ENCODE measurements at regions not wholly inside any gene's neighbourhood (a gene's known extent, or its start where the extent isn't known, plus 50 kb on each side); places are given as distances from the start of the nearest gene placed in this dataset.
A peak's percentile ranks its signal among the peaks of the same experiment; 100 is the strongest.

- no peak overlapping the region for H4K91ac ChIP-seq (replicated peaks; ENCODE audit: insufficient read length, low read length)
- H2AFZ ChIP-seq (ENCODE audit: low read length) = no peak overlapping the region; the same call in 1 of the 2 replicates
- H3K23ac ChIP-seq (ENCODE audit: insufficient read length) = no peak overlapping the region
- H2BK5ac ChIP-seq (ENCODE audit: low read depth, low read length) = no peak overlapping the region
- H2BK12ac ChIP-seq (ENCODE audit: low read depth, low read length) = no peak overlapping the region
- FAIRE-seq (no peak), DNase-seq (ENCODE audit: low read depth in 1 of 2, low spot score in 2 of 2) (no peak)
- no peaks in the 10 kb centered on the region for H3K9me3 ChIP-seq (ENCODE audit: insufficient read depth in 2 of 2, low read depth in 1 of 2, low read length in 1 of 2)
- H3K18ac ChIP-seq (ENCODE audit: extremely low read depth, low read length) = no peak overlapping the region
- TF ChIP-seq CREB1 (IDR thresholded peaks at IDR 0.05) (no peak), PHF8 (conservative IDR thresholded peaks at IDR 0.05; ENCODE audit: low read depth, low read length) (no peak), EZH2 (IDR thresholded peaks at IDR 0.05; ENCODE audit: low read depth, low read length, severe bottlenecking) (no peak), CTBP2 (IDR thresholded peaks at IDR 0.05; ENCODE audit: borderline replicate concordance, insufficient read depth, insufficient read length, low read length) (no peak), MAFK (IDR thresholded peaks at IDR 0.05; ENCODE audit: low read depth, low read length) (no peak), SIRT6 (IDR thresholded peaks at IDR 0.05; ENCODE audit: low read length) (no peak), YY1 (IDR thresholded peaks at IDR 0.05; ENCODE audit: low read depth, low read length) (no peak), ZNF274 (IDR thresholded peaks at IDR 0.05; ENCODE audit: borderline replicate concordance, extremely low read depth, low read length) (no peak)
- peak overlapping the region; percentile 35 to 63 (median 50); a peak in 7 of 8 replicates for H3K4me3 ChIP-seq (ENCODE audit: extremely low read depth in 1 of 4, insufficient read depth in 2 of 4, low read depth in 3 of 4, low read length in 4 of 4)
- H3K79me1 ChIP-seq (ENCODE audit: low read depth, low read length) = no peaks in the 10 kb centered on the region
- no peaks in the 10 kb centered on the region for H3K79me2 ChIP-seq (ENCODE audit: control insufficient read depth in 1 of 2, insufficient read depth in 2 of 2, low read length in 2 of 2)
- H4K8ac ChIP-seq (ENCODE audit: extremely low read depth, insufficient read depth, low read length) = no peak overlapping the region
- ChIA-PET CTCF (ENCODE audit: partially characterized antibody) (interaction anchor here (0.6 to 4.2 kb wide), 6 partner anchors 10 to 868 kb away, joined by 3 to 17 read pairs (median 4); no protein-coding TSS in a partner anchor), POLR2A (ENCODE audit: partially characterized antibody) (no interaction called here)
- H3K27me3 ChIP-seq (replicated peaks in 1 of 4; ENCODE audit: control insufficient read depth in 3 of 4, extremely low read depth in 1 of 4, insufficient read depth in 3 of 4, low read length in 3 of 4) = peaks cover 16 to 39% (median 31%) of the 10 kb centered on the region in 4 experiments
- H3K36me3 ChIP-seq (ENCODE audit: control insufficient read depth in 2 of 4, insufficient read depth in 4 of 4, low read length in 3 of 4) = no peaks in the 10 kb centered on the region
- no peak overlapping the region for H2BK120ac ChIP-seq (replicated peaks; ENCODE audit: low read depth, low read length)
- no peak overlapping the region for H3K14ac ChIP-seq (ENCODE audit: insufficient read length)
- no peak overlapping the region for H3K27ac ChIP-seq (ENCODE audit: low read depth, low read length)
- no peak overlapping the region for H4K5ac ChIP-seq (ENCODE audit: insufficient read length, low read depth, low read length)
- H2AK5ac ChIP-seq (ENCODE audit: low read depth, low read length) = no peak overlapping the region
- 27% methylated on average over 5 of the region's 5 CpGs; no CpG with 5 or more reads in 1 of the 2 experiments for WGBS, 2 experiments (ENCODE audit: extremely low coverage in 1 of 2, insufficient coverage in 1 of 2, insufficient read length in 1 of 2, insufficient replicate concordance in 2 of 2, low coverage in 1 of 2, low lambda C conversion rate in 2 of 2, missing lambda C conversion rate in 1 of 2)
- H4K20me1 ChIP-seq (replicated peaks in 1 of 2; ENCODE audit: control insufficient read depth in 1 of 2, insufficient read depth in 2 of 2, low read length in 2 of 2) = no peaks in the 10 kb centered on the region
- no peak overlapping the region for H3K4ac ChIP-seq (replicated peaks; ENCODE audit: insufficient read length, low read depth, low read length)
- H3K9ac ChIP-seq (replicated peaks in 1 of 4; ENCODE audit: extremely low read depth in 1 of 4, low read depth in 3 of 4, low read length in 3 of 4) = no peak overlapping the region
- H3K4me2 ChIP-seq (ENCODE audit: insufficient read depth in 1 of 2, low read depth in 2 of 2, low read length in 2 of 2) = peak overlapping the region; percentile 95 to 100
- H3K56ac ChIP-seq (replicated peaks; ENCODE audit: insufficient read length, low read depth, low read length) = no peak overlapping the region
- peaks cover 0 to 13% (median 12%) of the 10 kb centered on the region in 4 experiments; a peak in 6 of 7 replicates for H3K4me1 ChIP-seq (replicated peaks in 1 of 4; ENCODE audit: control insufficient read depth in 3 of 4, insufficient read depth in 4 of 4, low read length in 3 of 4)
- H2BK20ac ChIP-seq (ENCODE audit: low read length) = no peak overlapping the region
- peaks cover 11% of the 10 kb centered on the region; the same call in 1 of the 2 replicates for H3K23me2 ChIP-seq (ENCODE audit: low read depth, low read length)
- H2BK15ac ChIP-seq (ENCODE audit: low read length) = no peak overlapping the region
Measured at GRCh38 chr14:54220704-54221431, 175.9 kb upstream of the CDKN3 start.
